SHP77 (cell line): ENCODE measurements at regions not wholly inside any gene's neighbourhood (a gene's known extent, or its start where the extent isn't known, plus 50 kb on each side); places are given as distances from the start of the nearest gene placed in this dataset.
A peak's percentile ranks its signal among the peaks of the same experiment; 100 is the strongest.

Experiments used
- DNase-seq, 2 experiments: peaks; one replicate each; lab custom pipeline; 2025; lab: John Stamatoyannopoulos, UW

DNA sequence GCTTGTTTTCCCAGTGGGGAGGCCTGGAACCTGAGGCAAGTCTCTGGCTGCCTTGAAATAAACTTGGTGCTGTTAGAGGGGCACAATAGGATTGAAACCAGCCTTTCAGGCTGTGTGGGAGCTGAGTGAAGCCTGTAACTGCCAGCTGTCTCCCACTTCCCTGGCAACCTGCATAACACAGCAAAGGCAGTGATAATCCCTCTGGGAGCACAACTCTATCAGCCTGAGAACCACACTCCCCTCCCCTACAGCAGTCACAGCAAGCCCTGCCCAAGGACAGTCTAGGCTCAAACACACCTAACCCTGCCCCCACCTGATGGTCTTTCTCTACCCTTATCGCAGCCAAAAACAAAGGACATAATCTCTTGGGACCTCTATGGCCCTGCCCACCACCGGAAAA lies 683.8 kb upstream of the ATXN8OS start:
- no peak for DNase-seq

DNA sequence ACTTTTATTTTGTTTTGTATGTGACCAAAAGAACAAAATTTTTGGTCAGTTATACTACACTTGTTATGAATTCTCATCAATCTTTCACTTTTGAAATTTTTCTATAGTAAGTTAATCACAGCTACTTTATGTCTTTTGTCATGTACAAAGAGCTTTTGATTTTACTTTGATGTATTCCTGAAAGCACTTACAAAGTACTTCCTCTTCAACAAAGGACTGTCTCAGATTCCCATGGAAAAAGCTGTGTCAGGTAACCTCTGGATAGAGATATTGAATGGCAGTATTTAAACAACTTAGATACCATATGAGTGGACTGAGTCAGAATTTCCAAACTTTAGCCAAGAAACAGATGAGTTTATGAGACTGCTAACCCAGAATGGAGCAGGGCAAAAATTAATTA lies 689.3 kb upstream of the ATXN8OS start:
- no peak for DNase-seq

DNA sequence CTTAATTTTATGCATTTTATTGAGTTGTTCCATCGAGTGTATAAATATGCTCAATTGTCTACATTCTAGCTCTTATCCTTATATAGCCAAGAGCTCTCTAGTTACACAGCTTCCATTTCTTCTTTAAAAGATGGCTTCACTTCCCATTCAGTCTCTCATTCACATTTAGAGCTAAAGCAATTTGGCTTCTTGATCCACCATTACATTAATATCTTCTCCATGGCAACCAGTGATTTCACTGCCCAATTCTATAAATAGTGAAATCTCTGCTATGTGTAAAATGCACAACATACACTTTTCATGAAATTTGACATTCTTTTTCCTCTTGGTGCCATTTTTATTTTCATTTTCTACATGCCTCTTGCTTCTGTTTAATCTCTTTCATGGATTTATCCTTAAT lies 696.9 kb upstream of the ATXN8OS start:
- DNase-seq = no peak

- DNase-seq = no peak
Measured at GRCh38 chr13:69391756-69392155, 715.9 kb upstream of the ATXN8OS start.

DNA sequence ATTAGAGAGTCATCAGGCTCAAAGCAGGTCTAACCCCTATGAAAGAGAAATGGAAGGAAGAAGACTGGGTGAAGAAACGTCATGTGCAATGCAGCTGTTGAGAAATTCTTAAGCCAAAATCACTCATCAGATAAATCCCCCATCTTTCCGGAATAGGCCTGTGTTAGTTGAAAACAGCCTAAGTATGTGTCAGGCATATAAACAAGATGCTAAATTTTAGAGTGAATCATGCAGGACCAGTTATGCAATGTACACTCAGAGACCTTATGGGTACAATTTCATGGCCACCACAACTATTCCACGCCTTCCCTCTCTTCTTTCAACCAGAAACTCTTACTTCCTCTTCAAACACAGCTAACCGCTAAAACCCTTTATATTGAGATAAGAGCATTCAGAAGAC lies 717.7 kb upstream of the ATXN8OS start:
- no peak for DNase-seq

DNA sequence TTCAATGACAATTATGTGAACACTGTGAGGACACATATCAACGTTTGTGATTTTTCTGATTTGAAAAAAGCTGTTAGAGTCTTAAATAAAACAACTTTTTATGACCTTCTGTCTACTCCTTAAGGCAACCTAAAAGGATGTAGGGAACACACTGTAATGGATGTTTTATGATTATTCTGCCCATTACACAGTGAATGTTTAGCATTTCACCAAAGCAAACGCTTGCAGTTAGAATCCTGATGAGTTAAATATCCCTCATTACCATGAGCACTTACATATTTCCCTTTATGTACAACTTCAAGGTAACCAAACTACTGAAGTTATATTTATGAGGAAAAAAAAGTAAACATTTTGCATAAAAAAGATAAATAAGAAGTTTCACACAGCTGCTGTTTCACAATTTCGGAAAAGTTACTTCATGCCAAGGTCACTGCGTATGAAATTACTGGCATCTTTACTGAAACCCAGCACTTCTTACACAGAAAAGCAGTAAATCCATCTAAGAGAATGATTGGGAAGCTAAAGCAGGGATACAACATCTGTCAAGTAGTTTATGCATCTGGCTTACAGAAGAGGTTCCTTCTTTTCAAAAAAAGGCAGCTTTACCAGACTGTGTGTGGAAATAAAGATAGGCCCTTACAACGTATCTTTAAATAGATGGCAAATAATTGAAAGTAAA lies 733.7 kb upstream of the ATXN8OS start:
- DNase-seq = no peak

- no peak for DNase-seq
Measured at GRCh38 chr13:69363360-69363759, 744.3 kb upstream of the ATXN8OS start.

GRCh38 chr13:69331245-69331644 lies 776.4 kb upstream of the ATXN8OS start:
- DNase-seq = no peak

DNA sequence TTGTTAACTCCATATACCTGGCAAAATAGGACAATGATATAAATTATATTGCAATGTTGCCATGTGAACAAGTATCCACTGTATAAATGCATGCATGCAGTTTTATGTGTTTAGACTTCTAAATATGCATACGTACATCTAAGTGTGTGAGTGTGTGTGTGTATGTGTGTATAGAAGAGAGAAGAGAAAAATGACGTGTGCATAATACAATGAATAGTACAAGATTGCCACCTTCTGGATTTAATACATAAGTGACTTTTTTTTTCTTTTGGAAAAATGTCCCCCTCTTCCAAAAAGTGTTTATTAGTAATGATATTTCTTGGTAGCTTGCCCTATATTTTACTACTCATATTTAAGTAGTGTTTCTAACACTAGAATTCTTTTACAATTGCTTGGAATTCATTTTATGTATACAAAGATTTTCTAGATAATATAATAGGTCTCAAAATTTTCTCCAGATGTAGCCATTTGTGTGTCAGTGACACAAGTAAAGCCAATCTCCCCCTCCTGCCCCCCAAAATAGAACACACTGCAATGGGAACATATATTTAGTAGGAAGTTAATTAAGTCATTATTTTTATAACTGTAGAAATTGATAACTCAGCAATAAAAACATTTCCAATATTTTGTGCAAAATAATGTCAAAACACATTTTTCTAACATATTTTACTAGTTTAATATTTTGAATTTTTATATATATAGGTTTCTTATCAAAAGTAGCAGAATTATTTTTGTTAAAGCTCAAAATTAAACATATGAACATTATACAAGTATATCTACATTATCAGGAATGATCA lies 783.3 kb upstream of the ATXN8OS start:
- peak; percentile 34 to 35 for DNase-seq

DNA sequence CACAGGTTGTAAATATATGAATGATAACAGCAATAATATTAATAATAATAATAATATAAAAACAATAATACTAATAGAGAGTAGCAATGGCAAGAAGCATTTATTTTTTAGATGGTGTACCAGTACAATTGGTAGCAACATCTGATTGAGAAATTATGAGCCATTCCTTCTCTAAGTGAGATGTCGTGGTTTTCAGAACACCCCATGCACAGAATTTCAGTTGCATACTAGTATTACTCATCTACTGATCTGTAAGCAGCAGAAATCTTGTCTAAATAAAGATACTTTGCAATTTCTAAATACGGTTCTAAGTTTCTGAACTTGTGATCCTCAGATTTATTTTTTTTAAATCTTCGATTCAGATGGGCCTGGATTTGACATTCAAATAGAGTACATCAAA lies 788.0 kb upstream of the ATXN8OS start:
- no peak for DNase-seq

GRCh38 chr13:69315039-69315438 lies 792.6 kb upstream of the ATXN8OS start:
- DNase-seq = no peak

DNA sequence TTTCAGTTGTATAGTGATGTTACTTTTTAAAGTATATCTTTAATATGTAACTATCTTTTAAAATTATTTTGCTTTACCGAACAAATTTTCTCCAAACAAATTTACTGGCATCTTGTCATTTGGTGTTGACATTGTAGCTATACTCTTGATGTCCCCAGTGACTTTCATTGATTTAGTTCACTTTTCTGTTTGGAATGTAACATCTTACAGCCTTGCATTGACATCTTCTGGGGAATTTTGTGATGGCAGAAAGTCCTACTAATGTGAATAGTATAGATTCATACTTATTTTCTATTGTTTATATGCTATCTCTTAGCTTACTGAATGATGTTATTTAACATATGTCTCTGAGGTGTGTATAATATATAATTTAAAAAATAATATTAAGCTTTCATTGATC lies 800.9 kb upstream of the ATXN8OS start:
- DNase-seq = no peak

DNA sequence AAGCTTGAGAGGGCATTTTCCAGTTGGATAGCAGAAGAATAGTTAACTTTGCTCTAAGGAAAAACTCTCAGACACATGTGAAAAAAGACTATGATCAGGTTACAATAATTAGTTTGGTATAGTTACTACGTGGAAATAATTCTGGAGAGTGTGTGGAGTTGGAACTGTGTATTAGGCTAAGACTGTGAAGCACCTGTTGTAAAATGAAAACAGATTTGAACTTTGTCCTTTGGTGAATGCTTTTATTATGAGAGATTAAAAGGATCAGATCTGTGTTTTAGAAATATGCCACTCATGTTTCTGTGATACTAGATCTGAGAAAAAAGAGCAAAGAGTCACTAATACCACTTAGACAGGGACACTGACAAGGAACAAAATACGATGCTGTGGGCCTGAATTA lies 807.5 kb upstream of the ATXN8OS start:
- DNase-seq = no peak

DNA sequence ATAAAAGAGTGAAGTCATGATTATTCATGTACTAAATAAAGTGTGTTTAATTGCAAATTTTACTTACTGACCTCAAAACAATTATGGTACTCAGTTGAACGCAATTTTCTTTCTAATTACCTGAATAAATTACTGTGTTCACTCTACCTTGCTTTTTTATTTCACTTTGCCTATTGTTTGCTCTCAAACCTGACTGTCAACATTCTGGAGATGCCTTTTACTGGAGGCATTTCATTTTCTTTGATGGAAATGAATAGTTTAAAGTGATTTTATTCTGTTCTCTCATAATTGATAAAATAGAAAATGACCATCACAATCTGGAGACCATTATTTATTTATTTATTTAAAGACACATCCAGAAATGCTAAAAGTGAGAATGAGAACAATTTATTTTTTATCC lies 811.5 kb upstream of the ATXN8OS start:
- DNase-seq = no peak

GRCh38 chr13:69292789-69293425 lies 814.7 kb upstream of the ATXN8OS start:
- no peak for DNase-seq

- no peak for DNase-seq
Measured at GRCh38 chr13:69291292-69291906, 816.2 kb upstream of the ATXN8OS start.

- no peak for DNase-seq
Measured at GRCh38 chr13:69288026-69288425, 819.6 kb upstream of the ATXN8OS start.

DNA sequence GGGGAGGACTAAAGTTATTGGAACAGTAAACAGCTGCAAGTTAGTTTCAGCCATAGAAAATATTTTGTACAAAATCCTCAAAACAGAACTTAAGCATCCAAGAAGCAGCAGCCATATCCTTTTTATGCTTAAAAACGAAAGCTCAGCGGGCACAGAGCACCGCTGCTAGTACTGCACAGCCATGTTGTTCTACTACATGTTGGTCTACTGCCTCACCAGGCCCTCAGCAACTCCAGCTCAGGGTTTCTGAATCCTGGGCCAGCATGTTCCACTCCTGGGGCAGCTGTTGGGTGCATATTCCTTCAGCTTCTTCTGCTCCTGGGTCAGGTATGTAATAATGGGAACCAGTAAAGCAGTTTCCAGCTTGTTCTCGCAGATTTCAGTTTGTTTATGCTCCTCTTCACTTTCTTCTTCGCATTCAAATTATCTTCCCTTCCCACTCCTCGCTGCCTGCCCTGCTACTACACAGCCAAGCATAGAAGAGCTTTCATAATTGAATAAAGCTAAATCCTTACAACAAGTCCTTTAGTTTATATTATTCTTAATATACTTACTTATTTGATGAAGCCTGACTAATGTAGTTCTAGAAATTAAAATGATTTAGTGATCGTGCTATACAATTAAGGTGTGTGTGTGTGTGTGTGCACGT lies 820.5 kb upstream of the ATXN8OS start:
- DNase-seq = no peak

DNA sequence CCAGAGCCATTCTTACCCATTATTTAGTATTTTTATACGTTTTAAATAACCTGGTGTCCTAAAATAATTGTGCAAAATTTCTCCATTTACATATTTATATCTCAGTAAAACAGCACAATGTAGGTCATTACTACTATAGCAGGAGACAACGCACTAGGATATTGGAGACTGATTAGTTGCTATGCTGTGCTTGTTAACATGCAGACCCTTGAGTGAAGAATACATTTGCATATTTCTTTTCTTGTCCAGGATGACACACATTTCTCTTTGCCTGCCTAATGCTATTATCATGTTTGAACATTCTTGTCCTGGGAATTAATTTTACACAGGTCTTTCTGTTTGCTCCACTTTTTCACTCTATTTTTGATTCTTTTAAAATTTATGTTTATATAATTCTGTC lies 823.8 kb upstream of the ATXN8OS start:
- DNase-seq = no peak

DNA sequence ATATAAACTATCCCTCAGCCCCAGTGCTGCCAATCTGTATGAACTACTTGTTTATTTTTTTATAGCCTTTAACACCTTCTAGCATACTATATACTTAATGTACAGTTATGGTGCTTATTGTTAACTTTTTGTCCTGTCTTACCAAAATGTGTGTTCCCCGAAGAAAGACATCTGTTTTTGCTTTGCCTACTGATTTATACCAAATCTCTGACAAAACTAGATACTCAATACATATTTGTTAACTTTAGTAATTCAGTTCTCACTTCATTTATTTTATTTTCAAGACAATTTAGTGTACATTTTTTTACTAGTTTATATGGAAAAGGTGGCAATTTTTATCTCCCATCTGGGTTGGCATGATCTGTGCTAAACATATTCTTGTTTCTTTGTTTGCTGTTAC lies 824.3 kb upstream of the ATXN8OS start:
- DNase-seq = no peak

- DNase-seq = no peak
Measured at GRCh38 chr13:69280399-69280798, 827.2 kb upstream of the ATXN8OS start.

DNA sequence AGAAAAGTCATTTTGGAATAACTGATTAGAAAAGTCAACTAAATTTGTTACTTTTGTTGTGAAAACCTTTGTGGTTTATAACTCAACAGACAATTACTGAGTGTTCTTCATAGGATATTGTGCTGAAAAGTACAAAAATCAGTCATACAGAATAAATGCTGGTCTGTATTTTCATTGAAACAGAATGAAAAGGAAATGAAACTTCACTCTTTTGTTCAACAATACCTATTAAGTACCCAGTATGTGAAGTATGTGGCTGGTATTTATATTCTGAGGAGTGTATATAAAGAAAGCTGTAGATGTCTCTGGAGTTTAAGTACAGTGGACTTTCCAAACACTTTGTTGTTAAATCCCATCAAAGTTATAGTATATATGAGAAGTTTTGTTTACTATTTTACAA lies 828.4 kb upstream of the ATXN8OS start:
- no peak for DNase-seq
